GM20000 (cell line): ENCODE measurements at regions not wholly inside any gene's neighbourhood (a gene's known extent, or its start where the extent isn't known, plus 50 kb on each side); places are given as distances from the start of the nearest gene placed in this dataset.

Source experiments
- DNase-seq: peaks from one replicate; pipeline ENCODE4 v3.0.0; 2012; ENCODE audit warnings: low spot score
- CTCF ChIP-seq: IDR thresholded peaks from 2 replicates; pipeline ENCODE4 v1.5.1; 2012; ENCODE audit warnings: mild to moderate bottlenecking, control low read depth; ENCODE audit errors: extremely low read depth, missing control alignments

GRCh38 chr5:17436350-17436749, 61.7 kb upstream of the TAF11L2 start:
- no peak for TF ChIP-seq CTCF
- no peak for DNase-seq

- TF ChIP-seq CTCF: no peak
- peak; percentile 32 for DNase-seq
These were observed 61.2 kb upstream of the TAF11L2 start for GRCh38 chr5:17436761-17437221.

GRCh38 chr5:17438027-17438426, 60.0 kb upstream of the TAF11L2 start:
- no peak for DNase-seq
- TF ChIP-seq CTCF: no peak

GRCh38 chr5:17439956-17440355, 58.1 kb upstream of the TAF11L2 start:
- no peak for TF ChIP-seq CTCF
- DNase-seq: no peak

- DNase-seq: no peak
- no peak for TF ChIP-seq CTCF
These were observed 57.3 kb upstream of the TAF11L2 start for GRCh38 chr5:17440766-17441165.

GRCh38 chr5:17441351-17441750, 56.7 kb upstream of the TAF11L2 start:
- no peak for DNase-seq
- no peak for TF ChIP-seq CTCF

GRCh38 chr5:17443333-17444130, 54.5 kb upstream of the TAF11L2 start:
- no peak for DNase-seq
- no peak for TF ChIP-seq CTCF
